ENCODE measurements at regions not wholly inside any gene's neighbourhood (a gene's known extent, or its start where the extent isn't known, plus 50 kb on each side); places are given as distances from the start of the nearest gene placed in this dataset.

DNA sequence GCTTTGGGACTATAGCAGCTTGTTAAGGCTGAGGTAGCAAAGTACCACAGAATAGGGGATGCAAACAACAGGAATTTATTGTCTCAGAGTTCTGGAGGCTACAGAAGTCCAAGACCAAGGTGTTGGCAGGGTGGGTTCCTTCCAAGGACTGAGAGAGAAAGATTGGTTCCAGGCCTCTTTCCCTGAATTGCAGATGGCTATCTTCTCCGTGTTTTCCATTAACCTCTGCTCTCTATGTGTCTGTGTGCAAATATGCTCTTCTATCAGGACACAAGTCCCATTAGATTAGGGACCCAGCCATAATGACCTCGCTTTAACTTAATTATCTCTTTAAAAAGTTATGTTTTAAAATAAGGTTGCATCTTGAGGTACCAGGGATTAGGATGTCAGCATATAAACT, 1732.9 kb upstream of the SLC10A2 start:
- no peak for DNase-seq (ENCODE audit: low read depth in 2 of 2)

GRCh38 chr13:104798486-104798885, 1732.3 kb upstream of the SLC10A2 start:
- DNase-seq (ENCODE audit: low read depth in 2 of 2) = no peak

- DNase-seq (ENCODE audit: low read depth in 2 of 2) = no peak
These were observed 1730.4 kb upstream of the SLC10A2 start for GRCh38 chr13:104796581-104796980.

DNA sequence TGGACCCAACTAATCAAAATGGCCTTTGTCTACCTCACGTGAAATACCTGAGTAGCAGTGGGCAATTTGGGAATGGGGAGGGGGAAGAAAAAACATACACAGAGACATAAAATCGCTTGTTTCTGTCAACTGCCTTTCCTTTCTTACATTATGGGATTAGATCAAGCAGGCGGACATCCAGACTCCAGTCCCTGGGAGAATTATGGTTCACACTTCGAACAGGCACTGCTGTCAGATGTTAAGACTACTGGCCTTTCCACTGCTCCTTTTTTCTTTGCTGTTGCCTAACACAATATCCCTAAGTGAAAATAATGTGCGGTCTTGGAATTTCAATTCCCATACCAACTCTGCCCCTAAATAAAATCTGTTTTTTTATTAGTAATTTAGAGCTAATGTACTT, 1719.7 kb upstream of the SLC10A2 start:
- no peak for DNase-seq (ENCODE audit: low read depth in 2 of 2)

DNA sequence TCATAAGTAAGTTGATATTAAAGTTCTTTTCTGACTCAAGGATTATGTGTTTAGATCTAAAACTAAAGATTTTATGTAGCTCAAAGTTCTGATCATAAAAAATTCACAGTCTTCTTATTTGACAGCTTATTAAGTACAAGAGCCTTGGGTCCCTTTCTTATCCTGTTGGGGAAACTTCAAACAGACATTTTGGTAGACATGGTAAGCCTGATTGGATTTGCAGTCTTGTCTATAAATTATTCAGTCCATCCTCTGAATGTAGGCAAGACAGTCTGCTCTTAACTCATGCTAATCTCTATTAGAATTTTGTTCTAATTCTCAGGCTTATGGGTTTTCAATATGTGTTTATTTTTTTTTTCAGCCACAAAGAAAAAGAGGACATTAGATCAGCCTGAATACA, 1718.7 kb upstream of the SLC10A2 start:
- no peak for DNase-seq (ENCODE audit: low read depth in 2 of 2)

- DNase-seq (ENCODE audit: low read depth in 2 of 2) = no peak
These were observed 1716.5 kb upstream of the SLC10A2 start for GRCh38 chr13:104782741-104783140.

GRCh38 chr13:104779311-104779993, 1713.2 kb upstream of the SLC10A2 start:
- DNase-seq (ENCODE audit: low read depth in 2 of 2) = no peak

DNA sequence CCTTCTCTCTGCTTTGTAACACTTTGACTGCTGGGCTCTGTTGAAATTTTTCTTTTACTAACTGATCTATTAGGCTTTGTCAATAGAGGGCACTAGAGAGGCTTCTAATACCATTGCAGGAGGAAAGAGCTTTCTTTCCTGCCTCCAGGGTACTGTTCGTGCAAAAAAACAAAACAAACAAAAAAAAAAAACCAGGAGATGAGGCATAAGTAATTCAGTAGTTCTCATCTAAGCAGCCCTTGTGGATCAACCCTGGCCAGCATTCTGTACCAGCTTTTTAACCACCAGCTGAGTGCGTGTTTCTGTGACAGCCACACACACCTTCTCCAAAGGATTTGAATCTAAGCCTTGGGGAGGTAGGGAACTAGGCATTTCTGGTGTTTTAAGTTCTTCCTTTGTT, 1707.6 kb upstream of the SLC10A2 start:
- DNase-seq (ENCODE audit: low read depth in 2 of 2) = no peak

GRCh38 chr13:104769545-104769944, 1703.3 kb upstream of the SLC10A2 start:
- no peak for DNase-seq (ENCODE audit: low read depth in 2 of 2)

DNA sequence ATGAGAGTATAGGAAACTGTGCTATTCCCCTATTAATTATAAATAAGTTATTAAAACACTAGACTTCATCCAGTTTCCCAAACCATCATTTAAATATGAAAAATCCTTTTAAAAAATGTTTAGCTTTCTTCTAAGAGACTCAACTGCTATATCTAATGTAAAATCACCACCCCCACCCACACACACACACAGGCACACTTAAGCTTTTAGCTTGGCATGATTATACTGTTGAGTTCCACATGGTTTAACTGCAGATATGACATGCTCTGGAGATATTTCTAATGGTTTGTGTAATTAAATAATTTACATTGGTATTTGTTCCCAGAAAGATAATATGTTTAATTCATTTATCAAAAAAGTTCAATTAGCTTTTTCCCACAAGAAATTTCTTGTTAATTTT, 1700.1 kb upstream of the SLC10A2 start:
- no peak for DNase-seq (ENCODE audit: low read depth in 2 of 2)

DNA sequence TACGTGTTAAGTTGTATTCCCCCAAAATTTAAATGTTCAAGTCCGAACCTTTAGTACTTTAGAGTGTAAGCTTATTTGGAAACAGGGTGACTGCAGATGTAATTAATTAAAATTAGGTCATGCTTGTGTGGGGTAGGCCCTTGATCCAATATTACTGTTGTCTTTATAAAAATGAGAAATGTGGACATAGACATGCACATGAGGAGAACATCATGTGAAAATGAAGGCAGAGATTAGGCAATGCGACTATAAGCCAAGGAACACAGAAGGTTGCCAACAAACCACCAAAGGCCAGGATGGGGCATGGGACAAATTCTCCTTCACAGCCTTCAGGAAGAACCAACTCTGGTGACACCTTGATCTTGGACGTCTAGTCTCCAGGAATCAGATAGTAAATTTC, 1698.4 kb upstream of the SLC10A2 start:
- DNase-seq (ENCODE audit: low read depth in 2 of 2) = no peak

DNA sequence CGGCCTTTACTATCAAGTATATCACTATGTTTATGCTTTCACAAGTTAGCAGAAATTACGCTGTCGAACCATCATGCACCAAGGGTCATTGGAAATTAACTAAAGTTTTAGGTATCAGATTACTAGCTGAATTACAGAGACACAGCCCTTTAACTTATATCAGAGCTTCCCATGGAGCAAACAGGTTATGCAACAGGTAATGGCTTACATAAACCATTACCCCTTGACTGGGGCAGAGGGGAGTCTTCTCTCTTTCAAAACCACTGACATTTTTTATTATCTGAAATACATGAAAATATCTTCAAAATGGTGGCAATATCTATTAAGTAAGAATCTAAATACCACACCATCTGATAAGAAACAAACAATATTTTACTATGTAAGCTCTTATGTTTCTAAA, 1692.9 kb upstream of the SLC10A2 start:
- DNase-seq (ENCODE audit: low read depth in 2 of 2) = no peak

GRCh38 chr13:104757712-104758111, 1691.5 kb upstream of the SLC10A2 start:
- no peak for DNase-seq (ENCODE audit: low read depth in 2 of 2)

- DNase-seq (ENCODE audit: low read depth in 2 of 2) = no peak
These were observed 1684.2 kb upstream of the SLC10A2 start for GRCh38 chr13:104750377-104750776.

GRCh38 chr13:104740641-104741222, 1674.5 kb upstream of the SLC10A2 start:
- no peak for DNase-seq (ENCODE audit: low read depth in 2 of 2)

- DNase-seq (ENCODE audit: low read depth in 2 of 2) = no peak
These were observed 1671.5 kb upstream of the SLC10A2 start for GRCh38 chr13:104737713-104738112.

DNA sequence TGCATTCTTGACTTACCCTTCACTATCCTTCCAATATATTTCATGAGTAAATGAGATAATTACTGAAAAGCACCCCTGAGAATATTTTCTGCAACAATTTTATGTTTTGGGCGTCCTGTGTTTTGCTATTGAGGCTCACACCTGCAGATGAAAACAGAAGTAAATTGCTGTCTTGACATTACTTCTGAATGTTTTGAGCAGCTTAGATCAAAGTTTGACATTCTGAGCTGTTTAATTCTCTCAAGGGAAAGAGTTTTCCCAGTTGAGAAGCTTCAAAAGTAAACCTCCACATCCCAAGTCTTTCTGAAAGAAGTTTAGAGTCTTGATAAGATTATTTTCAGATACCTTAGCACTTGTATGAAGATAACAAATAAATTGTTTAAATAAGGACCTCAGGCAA, 1667.2 kb upstream of the SLC10A2 start:
- no peak for DNase-seq (ENCODE audit: low read depth in 2 of 2)

DNA sequence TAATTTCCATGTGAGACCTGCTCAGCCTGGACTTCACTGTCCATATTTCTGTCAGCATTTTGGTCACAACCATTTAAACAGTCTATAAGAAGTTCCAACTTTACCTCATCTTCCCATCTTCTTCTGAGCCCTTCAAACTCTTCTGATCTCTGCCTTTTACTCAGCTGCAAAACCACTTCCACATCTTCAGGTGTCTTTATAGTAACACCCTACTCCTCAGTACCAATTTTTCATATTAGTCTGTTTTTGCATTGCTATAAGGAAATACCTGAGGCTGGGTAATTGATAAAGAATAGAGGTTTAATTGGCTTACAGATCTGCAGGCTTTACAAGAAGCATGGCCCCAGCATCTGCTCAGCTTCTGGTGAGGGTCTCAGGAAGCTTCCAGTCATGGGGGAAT, 1648.9 kb upstream of the SLC10A2 start:
- no peak for DNase-seq (ENCODE audit: low read depth in 2 of 2)

- no peak for DNase-seq (ENCODE audit: low read depth in 2 of 2)
These were observed 1639.0 kb upstream of the SLC10A2 start for GRCh38 chr13:104705031-104705750.

- DNase-seq (ENCODE audit: low read depth in 2 of 2) = no peak
These were observed 1635.4 kb upstream of the SLC10A2 start for GRCh38 chr13:104701591-104701990.

- no peak for DNase-seq (ENCODE audit: low read depth in 2 of 2)
These were observed 1628.2 kb upstream of the SLC10A2 start for GRCh38 chr13:104694397-104694796.

- DNase-seq (ENCODE audit: low read depth in 2 of 2) = no peak
These were observed 1626.9 kb upstream of the SLC10A2 start for GRCh38 chr13:104693126-104693525.

- no peak for DNase-seq (ENCODE audit: low read depth in 2 of 2)
These were observed 1625.7 kb upstream of the SLC10A2 start for GRCh38 chr13:104691767-104692467.

All from stimulated activated CD8-positive, alpha-beta memory T cell treated with anti-CD3 and anti-CD28 coated beads, Interleukin-15, amount 100 ng/mL, for 4 hours (primary cell).